HEK293T (cell line): ENCODE measurements at regions not wholly inside any gene's neighbourhood (a gene's known extent, or its start where the extent isn't known, plus 50 kb on each side); places are given as distances from the start of the nearest gene placed in this dataset.

Experiments
- CTCF ChIA-PET: fragments of 350-600 bp; formaldehyde crosslinking; extraction: SDS; loops from one replicate; lab custom pipeline; 2021; ENCODE audit warnings: antibody characterized with exemption, inconsistent platforms; lab: Yijun Ruan, JAX
- POLR2A ChIA-PET: fragments of 350-600 bp; formaldehyde crosslinking; extraction: SDS; loops from one replicate; lab custom pipeline; 2020; ENCODE audit warnings: antibody characterized with exemption, inconsistent platforms; lab: Yijun Ruan, JAX
- DNase-seq: peaks from one replicate; pipeline ENCODE4 v3.0.0; 2012; ENCODE audit warnings: mixed read lengths; ENCODE audit errors: extremely low spot score
- ARNT ChIP-seq: fragments of 450-650 bp; IDR thresholded peaks from 2 replicates; pipeline ENCODE4 v1.6.1; 2017; ENCODE audit warnings: mild to moderate bottlenecking
- BHLHE40 ChIP-seq: fragments of 450-650 bp; IDR thresholded peaks from 2 replicates; pipeline ENCODE4 v1.6.1; 2016; ENCODE audit warnings: mild to moderate bottlenecking, moderate library complexity, borderline replicate concordance
- CTBP1 ChIP-seq: fragments of 450-650 bp; IDR thresholded peaks from 2 replicates; pipeline ENCODE4 v1.6.1; 2016; ENCODE audit warnings: borderline replicate concordance
- ELF4 ChIP-seq: fragments of 450-650 bp; IDR thresholded peaks from 2 replicates; pipeline ENCODE4 v1.6.1; 2017; ENCODE audit warnings: antibody characterized with exemption
- FOXA1 ChIP-seq: fragments of 450-650 bp; IDR thresholded peaks from 2 replicates; pipeline ENCODE4 v1.6.1; 2016; ENCODE audit warnings: mild to moderate bottlenecking
- FOXK2 ChIP-seq: fragments of 450-650 bp; IDR thresholded peaks from 2 replicates; pipeline ENCODE4 v1.6.1; 2016; ENCODE audit warnings: mild to moderate bottlenecking
- FOXM1 ChIP-seq: fragments of 450-650 bp; IDR thresholded peaks from 2 replicates; pipeline ENCODE4 v1.6.1; 2017; ENCODE audit warnings: mild to moderate bottlenecking, borderline replicate concordance
- HDGF ChIP-seq: fragments of 450-650 bp; IDR thresholded peaks from 2 replicates; pipeline ENCODE4 v1.6.1; 2017; ENCODE audit warnings: antibody characterized with exemption, borderline replicate concordance
- L3MBTL2 ChIP-seq: fragments of 450-650 bp; conservative IDR thresholded peaks from 2 replicates; pipeline ENCODE4 v1.6.1; 2016; ENCODE audit warnings: mild to moderate bottlenecking
- LEF1 ChIP-seq: fragments of 450-650 bp; IDR thresholded peaks from 2 replicates; pipeline ENCODE4 v1.6.1; 2017; ENCODE audit warnings: mild to moderate bottlenecking, borderline replicate concordance
- NFRKB ChIP-seq: fragments of 450-650 bp; IDR thresholded peaks from 2 replicates; pipeline ENCODE4 v1.6.1; 2016; ENCODE audit warnings: mild to moderate bottlenecking, moderate library complexity
- PKNOX1 ChIP-seq: fragments of 450-650 bp; IDR thresholded peaks from 2 replicates; pipeline ENCODE4 v1.6.1; 2016
- SP1 ChIP-seq: fragments of 450-650 bp; IDR thresholded peaks from 2 replicates; pipeline ENCODE4 v1.6.1; 2017
- SUZ12 ChIP-seq: fragments of 450-650 bp; IDR thresholded peaks from 2 replicates; pipeline ENCODE4 v1.6.1; 2016; ENCODE audit warnings: mild to moderate bottlenecking
- TARDBP ChIP-seq: fragments of 450-650 bp; IDR thresholded peaks from 2 replicates; pipeline ENCODE4 v1.6.1; 2016
- ZNF384 ChIP-seq: fragments of 450-650 bp; IDR thresholded peaks from 2 replicates; pipeline ENCODE4 v1.6.1; 2016

DNA sequence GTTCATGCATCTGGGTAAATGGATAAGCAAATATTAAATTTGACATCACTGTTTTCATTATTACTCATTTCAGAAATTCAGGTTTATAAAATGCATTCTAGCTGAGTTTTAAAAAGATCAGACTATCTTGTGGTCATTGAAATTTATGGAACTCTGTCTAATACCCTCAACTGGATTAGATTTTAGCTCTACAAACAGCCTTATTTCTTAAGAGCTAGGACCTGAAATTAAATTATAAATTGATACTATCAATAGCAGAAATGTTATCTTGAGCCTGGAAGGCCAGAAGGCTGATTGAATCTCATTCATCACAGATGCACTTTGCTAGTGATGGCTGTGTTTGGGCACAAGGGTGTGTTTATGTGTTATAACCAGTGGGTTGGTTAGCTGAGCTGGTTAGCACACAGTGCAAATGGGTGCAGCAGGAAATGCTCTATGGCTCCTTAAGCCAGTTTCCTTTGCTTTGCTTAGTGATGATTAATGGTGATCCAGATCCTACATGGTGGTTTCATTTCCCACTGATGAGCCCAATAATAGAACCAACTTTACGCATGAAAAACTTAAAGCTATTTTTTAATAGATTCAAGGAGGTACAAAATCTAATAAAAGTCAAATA lies 310.8 kb upstream of the KLF12 start:
- DNase-seq, result no peak
- TF ChIP-seq ARNT (no peak), NFRKB (no peak), ZNF384 (no peak), FOXK2 (no peak), ELF4 (no peak), FOXM1 (no peak), CTBP1 (no peak), HDGF (no peak), BHLHE40 (no peak), L3MBTL2 (no peak), TARDBP (no peak), FOXA1 (no peak), LEF1 (no peak)
- POLR2A ChIA-PET, result no interaction called here
- CTCF ChIA-PET, result interaction anchor here (1.3 kb wide), 1 partner anchor 12 kb away, joined by 3 read pairs; no protein-coding TSS in a partner anchor

DNA sequence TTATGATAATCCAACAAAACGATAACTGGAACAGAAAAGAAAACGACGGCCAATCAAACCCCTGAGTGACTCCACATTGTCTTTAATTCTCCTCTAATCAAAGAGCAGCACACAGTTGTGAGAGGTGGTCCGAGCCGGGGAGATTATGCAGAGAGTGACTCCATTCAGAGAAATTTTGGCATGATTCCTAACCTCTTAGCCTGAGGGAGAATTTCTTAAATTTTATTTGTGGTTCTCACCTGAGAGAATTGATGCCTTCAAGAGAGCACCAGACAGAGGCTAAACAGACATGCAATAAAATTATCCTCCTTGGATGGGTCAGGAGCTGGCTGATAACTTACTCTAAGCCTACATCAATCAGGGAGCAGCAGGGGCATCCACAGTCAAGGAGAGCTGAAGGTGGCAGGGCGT lies 310.0 kb upstream of the KLF12 start:
- no peak for DNase-seq
- POLR2A ChIA-PET, result no interaction called here

GRCh38 chr13:74443631-74444030 lies 309.4 kb upstream of the KLF12 start:
- ChIA-PET POLR2A (no interaction called here), CTCF (no interaction called here)
- TF ChIP-seq NFRKB (no peak), SUZ12 (no peak), PKNOX1 (no peak), FOXK2 (no peak), ZNF384 (no peak), TARDBP (no peak), ELF4 (no peak)
- DNase-seq, result no peak

More for the DNA sequence above, 310.0 kb upstream of the KLF12 start:
- TF ChIP-seq PKNOX1, result no peak
- CTCF ChIA-PET, result no interaction called here

DNA sequence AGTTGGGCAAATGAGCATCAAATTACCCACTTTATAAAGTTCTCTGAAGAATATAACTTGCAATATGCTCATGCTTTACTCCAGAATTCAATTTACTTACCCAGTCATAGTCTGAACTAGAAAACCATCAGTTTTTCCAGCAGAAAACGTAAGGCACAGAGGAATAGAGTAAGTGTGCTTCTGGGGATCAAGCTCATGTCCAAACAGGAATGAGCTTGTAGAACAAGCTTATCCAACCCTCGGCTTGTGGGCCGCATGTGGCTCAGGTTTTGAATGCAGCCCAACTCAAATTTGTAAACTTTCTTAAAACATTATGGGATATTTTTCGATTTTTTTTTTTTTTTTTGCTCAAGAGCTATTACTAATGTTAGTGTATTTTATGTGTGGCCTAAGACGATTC lies 308.5 kb upstream of the KLF12 start:
- no peak for DNase-seq
- ChIA-PET POLR2A (no interaction called here), CTCF (no interaction called here)
- TF ChIP-seq FOXM1 (no peak), SUZ12 (no peak), TARDBP (no peak), SP1 (no peak), LEF1 (no peak), FOXK2 (no peak), ELF4 (no peak), ARNT (no peak)

DNA sequence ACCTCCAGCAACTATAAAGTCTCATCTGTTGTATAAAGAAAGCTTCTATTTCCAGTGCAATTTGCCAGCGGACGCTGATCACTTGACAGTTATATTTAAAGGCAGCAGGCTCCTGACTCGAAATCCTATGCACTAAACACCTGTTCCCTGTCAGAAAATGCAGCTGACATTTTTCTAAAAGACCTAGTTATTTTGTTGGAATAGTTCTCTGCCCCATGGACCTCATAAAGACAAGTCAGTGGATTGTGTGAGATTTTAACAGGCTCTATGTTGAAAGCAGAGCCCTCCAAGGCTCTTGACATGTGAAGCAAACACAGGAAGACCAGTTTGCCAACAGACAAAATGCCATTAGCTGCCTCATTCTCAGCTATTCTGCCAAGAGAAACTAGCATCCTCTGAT lies 304.7 kb upstream of the KLF12 start:
- TF ChIP-seq FOXM1 (no peak), SP1 (no peak), SUZ12 (no peak), NFRKB (no peak), BHLHE40 (no peak), FOXA1 (no peak), TARDBP (no peak), LEF1 (no peak), PKNOX1 (no peak)

DNA sequence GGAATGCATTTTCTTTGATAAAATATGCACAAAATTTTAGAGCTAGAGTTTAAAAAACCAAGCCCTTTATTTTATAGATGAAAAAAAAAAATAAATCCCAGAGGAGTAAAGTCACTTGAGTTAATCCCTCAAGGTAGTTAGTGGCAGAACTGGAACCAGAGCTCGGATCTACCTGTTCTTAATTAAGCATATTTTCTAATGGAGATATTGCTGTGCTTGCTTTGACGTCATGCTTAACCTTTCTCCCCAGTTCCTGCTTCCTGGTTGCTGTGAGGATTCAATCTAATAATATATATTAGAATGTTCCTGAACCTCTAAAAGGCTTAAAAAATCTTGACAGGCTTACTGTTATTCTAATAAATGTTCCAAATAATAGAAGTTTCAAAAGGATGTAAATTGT lies 300.6 kb upstream of the KLF12 start:
- no peak for DNase-seq
- TF ChIP-seq SP1 (no peak), LEF1 (no peak), FOXK2 (no peak), NFRKB (no peak), HDGF (no peak), BHLHE40 (no peak), ZNF384 (no peak), L3MBTL2 (no peak), TARDBP (no peak), FOXA1 (no peak), ELF4 (no peak), PKNOX1 (no peak)
- CTCF ChIA-PET, result interaction anchor here (1.2 kb wide), 1 partner anchor 11 kb away, joined by 3 read pairs; no protein-coding TSS in a partner anchor
- POLR2A ChIA-PET, result no interaction called here

More for the DNA sequence above, 304.7 kb upstream of the KLF12 start:
- ChIA-PET CTCF (interaction anchor here (0.8 kb wide), 1 partner anchor 152 kb away, joined by 3 read pairs; no protein-coding TSS in a partner anchor), POLR2A (no interaction called here)
- DNase-seq, result no peak
